OCI-LY1 (cell line): ENCODE measurements at regions not wholly inside any gene's neighbourhood (a gene's known extent, or its start where the extent isn't known, plus 50 kb on each side); places are given as distances from the start of the nearest gene placed in this dataset.

Source experiments
- EZH2 ChIP-seq: fragments of 200-600 bp; sonication (generic), shearing (Covaris generic); IDR thresholded peaks from 2 replicates; pipeline ENCODE4 v1.8.0; 2017; ENCODE audit warnings: borderline replicate concordance, mixed run types, mild to moderate bottlenecking, antibody characterized with exemption, low read length, moderate library complexity, mixed read lengths
- TF ChIP-seq, protein P1 (sequence below): fragments of 200-600 bp; sonication (generic), shearing (Covaris generic); IDR thresholded peaks from 2 replicates; pipeline ENCODE4 v1.5.1; 2017; ENCODE audit warnings: mild to moderate bottlenecking, antibody characterized with exemption, low read length, moderate library complexity, mixed read lengths

DNA sequence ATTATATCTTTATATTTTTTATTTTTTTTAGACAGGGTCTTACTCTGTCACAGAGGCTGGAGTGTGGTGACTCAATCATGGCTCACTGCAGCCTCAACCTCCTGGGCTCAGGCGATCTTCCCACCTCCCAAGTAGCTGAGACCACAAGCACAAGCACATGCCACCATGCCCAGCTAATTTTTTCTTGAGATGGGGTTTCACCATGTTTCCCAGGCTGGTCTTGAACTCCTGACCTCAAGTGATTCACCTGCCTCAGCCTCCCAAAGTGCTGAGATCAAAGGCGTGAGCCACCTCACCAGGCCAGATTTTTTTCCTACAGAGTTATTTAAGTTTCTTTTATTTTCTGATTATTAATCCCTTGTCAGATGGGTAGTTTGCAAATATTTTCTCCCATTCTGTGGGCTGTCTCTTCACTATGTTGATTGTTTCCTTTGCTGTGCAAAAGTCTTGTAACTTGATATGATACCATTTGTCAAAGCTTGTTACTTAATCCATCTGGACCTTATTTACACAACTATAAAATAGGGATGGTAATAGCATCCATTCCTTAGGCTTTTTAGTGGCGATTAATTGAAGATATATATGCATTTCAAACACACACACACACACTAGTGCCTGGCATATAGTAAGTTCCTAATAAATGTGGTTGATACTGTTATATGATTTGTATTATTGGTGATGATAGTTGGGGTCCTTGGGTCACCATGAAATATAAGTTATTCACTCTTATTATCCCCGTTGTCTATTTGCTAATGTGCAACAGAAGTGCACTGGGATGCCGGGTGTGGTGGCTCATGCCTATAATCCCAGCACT, 187.1 kb downstream of the BCAS1 start:
- TF ChIP-seq, protein P1, sequence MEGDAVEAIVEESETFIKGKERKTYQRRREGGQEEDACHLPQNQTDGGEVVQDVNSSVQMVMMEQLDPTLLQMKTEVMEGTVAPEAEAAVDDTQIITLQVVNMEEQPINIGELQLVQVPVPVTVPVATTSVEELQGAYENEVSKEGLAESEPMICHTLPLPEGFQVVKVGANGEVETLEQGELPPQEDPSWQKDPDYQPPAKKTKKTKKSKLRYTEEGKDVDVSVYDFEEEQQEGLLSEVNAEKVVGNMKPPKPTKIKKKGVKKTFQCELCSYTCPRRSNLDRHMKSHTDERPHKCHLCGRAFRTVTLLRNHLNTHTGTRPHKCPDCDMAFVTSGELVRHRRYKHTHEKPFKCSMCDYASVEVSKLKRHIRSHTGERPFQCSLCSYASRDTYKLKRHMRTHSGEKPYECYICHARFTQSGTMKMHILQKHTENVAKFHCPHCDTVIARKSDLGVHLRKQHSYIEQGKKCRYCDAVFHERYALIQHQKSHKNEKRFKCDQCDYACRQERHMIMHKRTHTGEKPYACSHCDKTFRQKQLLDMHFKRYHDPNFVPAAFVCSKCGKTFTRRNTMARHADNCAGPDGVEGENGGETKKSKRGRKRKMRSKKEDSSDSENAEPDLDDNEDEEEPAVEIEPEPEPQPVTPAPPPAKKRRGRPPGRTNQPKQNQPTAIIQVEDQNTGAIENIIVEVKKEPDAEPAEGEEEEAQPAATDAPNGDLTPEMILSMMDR, result no peak
- no peak for TF ChIP-seq EZH2
